Panc1 (cell line): ENCODE measurements at regions not wholly inside any gene's neighbourhood (a gene's known extent, or its start where the extent isn't known, plus 50 kb on each side); places are given as distances from the start of the nearest gene placed in this dataset.

Experiments used
- SIN3A ChIP-seq: IDR thresholded peaks from 2 replicates; pipeline ENCODE4 v1.6.1; 2012; ENCODE audit warnings: low read depth, mild to moderate bottlenecking, low read length, moderate library complexity, borderline replicate concordance; ENCODE audit not compliant: insufficient read depth
- TF ChIP-seq, protein P1 (sequence below), 2 experiments: IDR thresholded peaks; 2 replicates each; pipeline ENCODE4 v1.6.1; 2011 to 2012; ENCODE audit warnings: low read depth in 2 of 2, control low read depth in 1 of 2, low read length in 1 of 2, mild to moderate bottlenecking in 1 of 2, moderate library complexity in 1 of 2; ENCODE audit not compliant: insufficient read depth in 1 of 2
- TF ChIP-seq, protein P2 (sequence below): fragments of 450-650 bp; IDR thresholded peaks from 2 replicates; pipeline ENCODE4 v1.5.1; 2017; ENCODE audit warnings: mild to moderate bottlenecking

DNA sequence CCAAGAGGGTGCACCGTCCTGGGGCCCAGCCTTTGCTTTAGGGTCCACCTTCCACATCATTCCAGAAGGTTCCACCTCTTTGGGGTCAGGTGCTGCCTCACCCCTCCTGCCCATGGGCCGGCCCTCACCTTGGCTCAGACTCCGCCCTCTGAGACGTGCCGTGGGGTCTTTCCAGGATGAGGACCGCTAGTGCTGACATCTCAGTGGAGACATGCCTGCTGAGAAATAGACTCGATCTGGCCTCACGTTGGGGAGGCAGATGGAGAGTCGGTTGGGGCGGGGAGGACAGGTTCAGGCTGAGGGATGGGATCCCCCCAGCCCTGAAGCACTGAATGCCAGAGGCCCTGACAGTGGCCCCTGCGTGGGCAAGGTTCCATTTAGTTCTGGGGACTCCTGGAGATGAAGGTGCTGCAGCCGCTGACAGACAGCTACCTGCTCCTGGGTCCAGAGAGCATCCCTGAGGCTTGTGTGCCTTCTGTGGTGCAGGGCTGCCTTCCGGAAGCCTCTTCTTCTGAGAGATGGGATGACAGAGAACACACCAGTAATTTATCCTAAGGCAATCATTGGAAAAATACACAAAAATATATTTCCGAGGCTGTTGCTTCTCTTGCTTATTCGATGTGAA is 185.3 kb downstream of the KIF26A start:
- TF ChIP-seq, protein P1, sequence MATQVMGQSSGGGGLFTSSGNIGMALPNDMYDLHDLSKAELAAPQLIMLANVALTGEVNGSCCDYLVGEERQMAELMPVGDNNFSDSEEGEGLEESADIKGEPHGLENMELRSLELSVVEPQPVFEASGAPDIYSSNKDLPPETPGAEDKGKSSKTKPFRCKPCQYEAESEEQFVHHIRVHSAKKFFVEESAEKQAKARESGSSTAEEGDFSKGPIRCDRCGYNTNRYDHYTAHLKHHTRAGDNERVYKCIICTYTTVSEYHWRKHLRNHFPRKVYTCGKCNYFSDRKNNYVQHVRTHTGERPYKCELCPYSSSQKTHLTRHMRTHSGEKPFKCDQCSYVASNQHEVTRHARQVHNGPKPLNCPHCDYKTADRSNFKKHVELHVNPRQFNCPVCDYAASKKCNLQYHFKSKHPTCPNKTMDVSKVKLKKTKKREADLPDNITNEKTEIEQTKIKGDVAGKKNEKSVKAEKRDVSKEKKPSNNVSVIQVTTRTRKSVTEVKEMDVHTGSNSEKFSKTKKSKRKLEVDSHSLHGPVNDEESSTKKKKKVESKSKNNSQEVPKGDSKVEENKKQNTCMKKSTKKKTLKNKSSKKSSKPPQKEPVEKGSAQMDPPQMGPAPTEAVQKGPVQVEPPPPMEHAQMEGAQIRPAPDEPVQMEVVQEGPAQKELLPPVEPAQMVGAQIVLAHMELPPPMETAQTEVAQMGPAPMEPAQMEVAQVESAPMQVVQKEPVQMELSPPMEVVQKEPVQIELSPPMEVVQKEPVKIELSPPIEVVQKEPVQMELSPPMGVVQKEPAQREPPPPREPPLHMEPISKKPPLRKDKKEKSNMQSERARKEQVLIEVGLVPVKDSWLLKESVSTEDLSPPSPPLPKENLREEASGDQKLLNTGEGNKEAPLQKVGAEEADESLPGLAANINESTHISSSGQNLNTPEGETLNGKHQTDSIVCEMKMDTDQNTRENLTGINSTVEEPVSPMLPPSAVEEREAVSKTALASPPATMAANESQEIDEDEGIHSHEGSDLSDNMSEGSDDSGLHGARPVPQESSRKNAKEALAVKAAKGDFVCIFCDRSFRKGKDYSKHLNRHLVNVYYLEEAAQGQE (IDR thresholded peaks at IDR 0.05; ENCODE audit: insufficient read depth in 1 of 2, low read depth in 2 of 2, low read length in 1 of 2): no peak
- TF ChIP-seq, protein P2, sequence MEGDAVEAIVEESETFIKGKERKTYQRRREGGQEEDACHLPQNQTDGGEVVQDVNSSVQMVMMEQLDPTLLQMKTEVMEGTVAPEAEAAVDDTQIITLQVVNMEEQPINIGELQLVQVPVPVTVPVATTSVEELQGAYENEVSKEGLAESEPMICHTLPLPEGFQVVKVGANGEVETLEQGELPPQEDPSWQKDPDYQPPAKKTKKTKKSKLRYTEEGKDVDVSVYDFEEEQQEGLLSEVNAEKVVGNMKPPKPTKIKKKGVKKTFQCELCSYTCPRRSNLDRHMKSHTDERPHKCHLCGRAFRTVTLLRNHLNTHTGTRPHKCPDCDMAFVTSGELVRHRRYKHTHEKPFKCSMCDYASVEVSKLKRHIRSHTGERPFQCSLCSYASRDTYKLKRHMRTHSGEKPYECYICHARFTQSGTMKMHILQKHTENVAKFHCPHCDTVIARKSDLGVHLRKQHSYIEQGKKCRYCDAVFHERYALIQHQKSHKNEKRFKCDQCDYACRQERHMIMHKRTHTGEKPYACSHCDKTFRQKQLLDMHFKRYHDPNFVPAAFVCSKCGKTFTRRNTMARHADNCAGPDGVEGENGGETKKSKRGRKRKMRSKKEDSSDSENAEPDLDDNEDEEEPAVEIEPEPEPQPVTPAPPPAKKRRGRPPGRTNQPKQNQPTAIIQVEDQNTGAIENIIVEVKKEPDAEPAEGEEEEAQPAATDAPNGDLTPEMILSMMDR: no peak
- no peak for TF ChIP-seq SIN3A
